Karpas-422 (cell line): ENCODE measurements at regions not wholly inside any gene's neighbourhood (a gene's known extent, or its start where the extent isn't known, plus 50 kb on each side); places are given as distances from the start of the nearest gene placed in this dataset.

Source experiments
- DNase-seq: peaks from one replicate; pipeline ENCODE4 v3.0.0-alpha.2; 2015
- H2AFZ ChIP-seq: fragments of 200-600 bp; sonication (generic); 2 replicates; pipeline ENCODE4 v1.6.1; 2014; ENCODE audit warnings: antibody characterized with exemption, low read length, mixed read lengths
- H3K27ac ChIP-seq: fragments of 200-600 bp; sonication (generic); 2 replicates; pipeline ENCODE4 v1.5.1; 2014; ENCODE audit warnings: mild to moderate bottlenecking, low read length, moderate library complexity
- H3K27me3 ChIP-seq: fragments of 200-600 bp; sonication (generic); 2 replicates; pipeline ENCODE4 v1.6.1; 2014; ENCODE audit warnings: low read length, mixed read lengths
- H3K36me3 ChIP-seq: fragments of 200-600 bp; sonication (generic); 2 replicates; pipeline ENCODE4 v1.6.1; 2014; ENCODE audit warnings: low read length, mixed read lengths; ENCODE audit not compliant: insufficient read depth
- H3K4me1 ChIP-seq: fragments of 200-600 bp; sonication (generic); 2 replicates; pipeline ENCODE4 v1.6.1; 2014; ENCODE audit warnings: mild to moderate bottlenecking, low read length, mixed read lengths
- H3K4me2 ChIP-seq: fragments of 200-600 bp; sonication (generic); 2 replicates; pipeline ENCODE4 v1.6.1; 2014; ENCODE audit warnings: low read length, low read depth, mild to moderate bottlenecking; ENCODE audit not compliant: poor library complexity, severe bottlenecking
- H3K4me3 ChIP-seq: fragments of 200-600 bp; sonication (generic); 2 replicates; pipeline ENCODE4 v1.5.1; 2014; ENCODE audit warnings: mild to moderate bottlenecking, antibody characterized with exemption, low read length, mixed read lengths
- H3K79me2 ChIP-seq: fragments of 200-600 bp; sonication (generic); 2 replicates; pipeline ENCODE4 v1.6.1; 2014; ENCODE audit warnings: mild to moderate bottlenecking, low read length, mixed read lengths
- H3K9ac ChIP-seq: fragments of 200-600 bp; sonication (generic); 2 replicates; pipeline ENCODE4 v1.6.0; 2014; ENCODE audit warnings: low read length
- H3K9me2 ChIP-seq: fragments of 200-600 bp; sonication (generic), shearing (Covaris generic); replicated peaks from 2 replicates; pipeline ENCODE4 v1.6.0; 2014; ENCODE audit warnings: mild to moderate bottlenecking, low read length, moderate library complexity; ENCODE audit not compliant: insufficient read depth
- H3K9me3 ChIP-seq: fragments of 300-700, 200-600 bp; sonication (generic); 2 replicates; pipeline ENCODE4 v1.6.1; 2014; ENCODE audit warnings: low read length, mixed read lengths
- H4K20me1 ChIP-seq: fragments of 200-600 bp; sonication (generic); 2 replicates; pipeline ENCODE4 v1.6.1; 2014; ENCODE audit warnings: mild to moderate bottlenecking, antibody characterized with exemption, low read length, low read depth; ENCODE audit not compliant: insufficient read depth

- Histone ChIP-seq H3K4me2 (no peak overlapping the region), H3K27me3 (no peaks in the 10 kb centered on the region), H2AFZ (no peak overlapping the region), H4K20me1 (no peaks in the 10 kb centered on the region), H3K9ac (no peak overlapping the region), H3K36me3 (no peaks in the 10 kb centered on the region), H3K27ac (no peak overlapping the region), H3K79me2 (no peaks in the 10 kb centered on the region), H3K4me3 (no peak overlapping the region), H3K9me3 (no peaks in the 10 kb centered on the region), H3K9me2 (no peaks in the 10 kb centered on the region), H3K4me1 (no peaks in the 10 kb centered on the region)
- DNase-seq = no peak
Observed at GRCh38 chr5:136528481-136529030, 163.2 kb upstream of the TRPC7 start.

DNA sequence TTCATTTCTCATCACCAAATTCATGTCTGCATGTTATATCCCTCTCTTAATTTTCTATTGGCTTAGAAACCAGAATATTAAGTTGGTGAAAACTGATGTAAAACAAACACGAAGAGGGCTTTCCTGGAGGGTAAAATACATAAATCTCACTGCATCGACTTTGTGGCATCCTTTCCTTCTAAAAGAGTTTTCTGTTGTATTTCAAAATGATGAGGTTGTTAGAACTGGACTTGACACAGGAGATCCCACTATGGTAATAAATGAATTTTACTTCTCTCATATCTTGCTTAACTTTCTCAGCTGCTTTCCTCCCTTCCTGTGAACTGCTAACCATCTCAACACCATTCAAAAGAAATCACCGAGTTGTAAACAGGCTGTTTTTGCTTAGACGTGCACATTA lies 162.0 kb upstream of the TRPC7 start:
- Histone ChIP-seq H3K4me3 (no peak overlapping the region), H3K27ac (no peak overlapping the region), H3K4me2 (no peak overlapping the region), H3K36me3 (no peaks in the 10 kb centered on the region), H4K20me1 (no peaks in the 10 kb centered on the region), H3K9me3 (no peaks in the 10 kb centered on the region), H3K9me2 (no peaks in the 10 kb centered on the region), H3K4me1 (no peaks in the 10 kb centered on the region), H3K27me3 (no peaks in the 10 kb centered on the region), H2AFZ (no peak overlapping the region), H3K9ac (no peak overlapping the region), H3K79me2 (no peaks in the 10 kb centered on the region)
- DNase-seq = no peak

GRCh38 chr5:136526791-136527190 lies 161.4 kb upstream of the TRPC7 start:
- no peaks in the 10 kb centered on the region for H3K79me2 ChIP-seq
- no peak overlapping the region for H3K4me3 ChIP-seq
- DNase-seq = no peak
- no peak overlapping the region for H3K4me2 ChIP-seq
- H3K9me3 ChIP-seq = no peaks in the 10 kb centered on the region
- no peaks in the 10 kb centered on the region for H4K20me1 ChIP-seq
- no peak overlapping the region for H2AFZ ChIP-seq
- H3K4me1 ChIP-seq = no peaks in the 10 kb centered on the region
- no peaks in the 10 kb centered on the region for H3K27me3 ChIP-seq
- no peaks in the 10 kb centered on the region for H3K9me2 ChIP-seq
- no peak overlapping the region for H3K27ac ChIP-seq
- H3K9ac ChIP-seq = no peak overlapping the region
- H3K36me3 ChIP-seq = no peaks in the 10 kb centered on the region

DNA sequence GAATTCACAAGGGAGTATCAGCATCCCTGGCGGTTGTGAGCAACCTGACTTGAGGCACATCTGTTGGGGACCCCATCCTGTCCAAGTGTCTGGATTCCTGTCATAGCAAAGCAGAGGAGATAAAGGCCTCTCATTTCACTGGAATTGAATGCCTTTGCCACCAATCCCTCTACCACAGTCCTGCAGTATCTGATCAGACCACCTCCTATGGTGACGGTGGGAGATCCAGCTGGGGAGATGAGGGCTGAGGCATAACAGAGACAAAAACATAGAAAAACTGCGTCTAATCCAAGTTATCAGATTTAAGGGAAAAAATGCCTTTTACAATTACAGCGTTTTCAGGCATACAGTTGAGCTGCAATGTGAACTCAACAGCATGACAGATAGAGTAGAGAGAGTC lies 160.7 kb upstream of the TRPC7 start:
- no peaks in the 10 kb centered on the region for H3K9me3 ChIP-seq
- no peak overlapping the region for H2AFZ ChIP-seq

GRCh38 chr5:136525597-136525996 lies 160.3 kb upstream of the TRPC7 start:
- H3K9me2 ChIP-seq = no peaks in the 10 kb centered on the region
- no peak overlapping the region for H3K9ac ChIP-seq

More for the DNA sequence above, 160.7 kb upstream of the TRPC7 start:
- no peaks in the 10 kb centered on the region for H3K4me1 ChIP-seq
- no peak overlapping the region for H3K4me2 ChIP-seq
- no peaks in the 10 kb centered on the region for H3K27me3 ChIP-seq
- H3K27ac ChIP-seq = no peak overlapping the region
- no peak overlapping the region for H3K9ac ChIP-seq
- no peaks in the 10 kb centered on the region for H3K36me3 ChIP-seq
- H4K20me1 ChIP-seq = no peaks in the 10 kb centered on the region
- no peaks in the 10 kb centered on the region for H3K9me2 ChIP-seq
- no peaks in the 10 kb centered on the region for H3K79me2 ChIP-seq
- DNase-seq = no peak
- no peak overlapping the region for H3K4me3 ChIP-seq

DNA sequence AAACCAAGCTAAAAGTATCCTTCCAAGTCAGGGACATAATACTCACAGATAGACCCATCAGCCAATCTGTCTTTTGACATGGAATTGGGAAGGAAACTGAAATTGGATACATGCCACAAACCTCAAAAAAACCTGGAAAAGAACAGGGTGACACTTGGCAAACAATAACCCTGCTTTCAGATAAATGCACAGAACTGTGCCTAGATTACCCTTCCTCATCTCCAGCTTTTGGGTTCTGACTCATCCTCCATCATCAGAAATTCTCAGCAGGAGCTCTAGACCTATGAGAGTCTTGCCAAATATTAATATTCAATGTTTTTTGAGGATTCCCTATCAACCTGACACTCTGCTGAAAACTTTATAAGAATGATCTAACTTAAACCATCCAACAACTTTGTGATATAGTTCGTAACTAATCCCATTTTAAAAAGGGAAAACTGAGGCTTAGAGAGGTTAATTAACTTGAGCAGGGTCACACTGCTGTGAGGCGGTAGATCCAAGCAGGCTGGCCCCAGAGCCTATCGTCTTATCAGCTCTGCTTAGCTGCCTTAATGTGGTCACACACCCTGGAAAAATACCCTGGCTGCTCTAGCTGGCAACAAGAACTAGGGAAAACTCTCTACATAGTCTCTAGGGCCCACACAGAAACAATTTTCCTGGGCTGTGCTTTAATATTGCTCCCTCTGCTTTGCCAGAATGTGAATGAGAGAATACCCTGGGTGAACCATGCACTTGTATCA lies 157.0 kb upstream of the TRPC7 start:
- H3K79me2 ChIP-seq = no peaks in the 10 kb centered on the region
- no peak overlapping the region for H3K4me3 ChIP-seq
- H3K9me2 ChIP-seq = no peaks in the 10 kb centered on the region
- no peaks in the 10 kb centered on the region for H3K36me3 ChIP-seq
- H3K4me2 ChIP-seq = no peak overlapping the region
- H3K9ac ChIP-seq = no peak overlapping the region
- H3K27me3 ChIP-seq = no peaks in the 10 kb centered on the region
- DNase-seq = no peak
- H2AFZ ChIP-seq = no peak overlapping the region
- H4K20me1 ChIP-seq = no peaks in the 10 kb centered on the region
- no peaks in the 10 kb centered on the region for H3K9me3 ChIP-seq
- H3K27ac ChIP-seq = no peak overlapping the region
- no peaks in the 10 kb centered on the region for H3K4me1 ChIP-seq

More at GRCh38 chr5:136525597-136525996, 160.3 kb upstream of the TRPC7 start:
- Histone ChIP-seq H3K79me2 (no peaks in the 10 kb centered on the region), H3K27me3 (no peaks in the 10 kb centered on the region), H3K27ac (no peak overlapping the region), H3K9me3 (no peaks in the 10 kb centered on the region), H3K4me1 (no peaks in the 10 kb centered on the region), H2AFZ (no peak overlapping the region), H3K4me3 (no peak overlapping the region), H3K4me2 (no peak overlapping the region), H4K20me1 (no peaks in the 10 kb centered on the region), H3K36me3 (no peaks in the 10 kb centered on the region)
- no peak for DNase-seq

DNA sequence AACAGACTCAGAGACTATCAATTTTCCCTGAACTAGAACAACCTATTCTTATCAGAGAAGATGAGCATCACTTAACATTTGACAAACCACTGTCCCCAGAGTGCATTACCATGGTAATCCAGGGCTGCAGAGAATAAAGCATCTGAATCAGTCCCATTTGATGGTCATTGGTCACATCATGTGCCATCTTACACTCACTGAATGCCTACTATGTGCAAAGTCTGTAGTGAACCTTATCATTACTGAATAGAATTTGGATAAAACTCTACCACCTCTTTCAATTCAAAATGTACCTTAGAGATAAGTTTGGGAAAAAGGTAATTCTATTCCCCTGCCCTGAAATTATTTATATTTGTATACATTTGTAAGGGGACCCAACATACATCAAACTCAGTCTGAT lies 156.4 kb upstream of the TRPC7 start:
- no peaks in the 10 kb centered on the region for H3K36me3 ChIP-seq
- H3K27ac ChIP-seq = no peak overlapping the region
- H3K4me2 ChIP-seq = no peak overlapping the region
- no peak for DNase-seq
- no peaks in the 10 kb centered on the region for H3K27me3 ChIP-seq
- H3K9me3 ChIP-seq = no peaks in the 10 kb centered on the region
- no peaks in the 10 kb centered on the region for H3K79me2 ChIP-seq
- H3K9ac ChIP-seq = no peak overlapping the region
- H3K9me2 ChIP-seq = no peaks in the 10 kb centered on the region
- H2AFZ ChIP-seq = no peak overlapping the region
- H4K20me1 ChIP-seq = no peaks in the 10 kb centered on the region
- H3K4me3 ChIP-seq = no peak overlapping the region
- H3K4me1 ChIP-seq = no peaks in the 10 kb centered on the region

DNA sequence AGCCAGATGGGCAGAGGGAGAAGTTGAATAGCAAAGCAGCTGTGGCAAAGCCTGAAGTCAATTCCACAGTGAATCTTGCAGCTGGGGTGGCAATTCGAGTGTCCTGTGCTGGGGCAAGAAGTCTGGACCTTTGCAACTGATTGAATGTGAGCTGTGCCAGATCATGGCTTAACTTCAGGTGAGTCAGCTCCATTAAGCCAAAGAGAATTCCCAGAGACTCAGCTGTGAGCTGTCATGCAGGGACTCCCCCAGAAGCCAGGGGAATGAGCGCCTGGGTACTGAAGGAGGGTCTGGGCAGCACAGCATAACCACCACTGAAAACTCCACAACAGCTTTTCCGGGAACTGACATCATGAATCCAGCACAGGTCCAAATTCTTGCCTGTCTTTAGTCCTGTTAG lies 153.5 kb upstream of the TRPC7 start:
- no peak overlapping the region for H3K4me2 ChIP-seq
- no peak overlapping the region for H3K4me3 ChIP-seq
- no peak overlapping the region for H2AFZ ChIP-seq
- no peak for DNase-seq
- H3K27me3 ChIP-seq = no peaks in the 10 kb centered on the region
- H3K4me1 ChIP-seq = no peaks in the 10 kb centered on the region
- no peak overlapping the region for H3K27ac ChIP-seq
- no peaks in the 10 kb centered on the region for H3K79me2 ChIP-seq
- H3K36me3 ChIP-seq = no peaks in the 10 kb centered on the region
- no peaks in the 10 kb centered on the region for H3K9me2 ChIP-seq
- no peaks in the 10 kb centered on the region for H4K20me1 ChIP-seq
- H3K9me3 ChIP-seq = no peaks in the 10 kb centered on the region
- no peak overlapping the region for H3K9ac ChIP-seq
